HCT116 (cell line): ENCODE measurements at regions not wholly inside any gene's neighbourhood (a gene's known extent, or its start where the extent isn't known, plus 50 kb on each side); places are given as distances from the start of the nearest gene placed in this dataset.

Experiments used
- POLR2A ChIP-seq: IDR thresholded peaks from 2 replicates; pipeline ENCODE4 v1.7.0; 2011; ENCODE audit warnings: borderline replicate concordance; ENCODE audit not compliant: insufficient read depth, insufficient read length; ENCODE audit errors: extremely low read depth
- POLR2AphosphoS5 ChIP-seq: IDR thresholded peaks from 2 replicates; pipeline ENCODE4 v1.6.1; 2011; ENCODE audit warnings: mild to moderate bottlenecking, low read depth, low read length, moderate library complexity
- TCF7L2 ChIP-seq: IDR thresholded peaks from 2 replicates; pipeline ENCODE4 v1.7.0; 2011; ENCODE audit warnings: borderline replicate concordance, inconsistent platforms; ENCODE audit not compliant: insufficient read depth, insufficient read length; ENCODE audit errors: extremely low read depth
- TF ChIP-seq, protein P1 (sequence below), 3 experiments: fragments of 200-600 bp in 1 of 3; sonication (generic) in 1 of 3; IDR thresholded peaks in 2 of 3; conservative IDR thresholded peaks in 1 of 3; 2 replicates each; pipeline ENCODE4 v1.5.1; 2012 to 2017; ENCODE audit warnings: low read depth in 2 of 3, low read length in 2 of 3, antibody characterized with exemption in 1 of 3, borderline replicate concordance in 1 of 3, control low read depth in 1 of 3, mild to moderate bottlenecking in 1 of 3, mixed read lengths in 1 of 3, mixed run types in 1 of 3, moderate library complexity in 1 of 3; ENCODE audit not compliant: insufficient read depth in 1 of 3

DNA sequence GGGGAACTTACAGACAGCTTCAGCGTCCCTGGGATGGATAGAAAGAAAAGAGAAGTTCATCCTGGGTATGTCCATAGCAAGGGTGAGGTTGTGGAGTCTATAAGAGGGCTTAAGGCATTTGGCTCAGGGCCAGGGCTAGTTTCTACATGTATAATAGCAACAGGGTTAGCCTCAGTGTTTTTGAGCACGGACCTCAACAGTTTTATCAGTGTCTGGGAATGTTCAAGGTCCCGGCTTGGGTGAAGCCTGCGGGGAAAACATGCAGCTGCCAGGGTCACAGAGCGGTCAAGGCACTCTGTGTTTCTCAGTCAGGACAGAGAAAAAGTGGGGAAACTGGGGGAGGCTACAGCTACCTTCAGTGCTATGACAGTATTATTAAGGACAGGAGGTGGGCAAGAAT, 427.7 kb upstream of the HS6ST1 start:
- TF ChIP-seq, protein P1, sequence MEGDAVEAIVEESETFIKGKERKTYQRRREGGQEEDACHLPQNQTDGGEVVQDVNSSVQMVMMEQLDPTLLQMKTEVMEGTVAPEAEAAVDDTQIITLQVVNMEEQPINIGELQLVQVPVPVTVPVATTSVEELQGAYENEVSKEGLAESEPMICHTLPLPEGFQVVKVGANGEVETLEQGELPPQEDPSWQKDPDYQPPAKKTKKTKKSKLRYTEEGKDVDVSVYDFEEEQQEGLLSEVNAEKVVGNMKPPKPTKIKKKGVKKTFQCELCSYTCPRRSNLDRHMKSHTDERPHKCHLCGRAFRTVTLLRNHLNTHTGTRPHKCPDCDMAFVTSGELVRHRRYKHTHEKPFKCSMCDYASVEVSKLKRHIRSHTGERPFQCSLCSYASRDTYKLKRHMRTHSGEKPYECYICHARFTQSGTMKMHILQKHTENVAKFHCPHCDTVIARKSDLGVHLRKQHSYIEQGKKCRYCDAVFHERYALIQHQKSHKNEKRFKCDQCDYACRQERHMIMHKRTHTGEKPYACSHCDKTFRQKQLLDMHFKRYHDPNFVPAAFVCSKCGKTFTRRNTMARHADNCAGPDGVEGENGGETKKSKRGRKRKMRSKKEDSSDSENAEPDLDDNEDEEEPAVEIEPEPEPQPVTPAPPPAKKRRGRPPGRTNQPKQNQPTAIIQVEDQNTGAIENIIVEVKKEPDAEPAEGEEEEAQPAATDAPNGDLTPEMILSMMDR (IDR thresholded peaks at IDR 0.05 in 2 of 3, conservative IDR thresholded peaks at IDR 0.05 in 1 of 3; ENCODE audit: borderline replicate concordance in 1 of 3, insufficient read depth in 1 of 3, low read depth in 2 of 3, low read length in 2 of 3): no peak
- TF ChIP-seq POLR2AphosphoS5 (no peak), POLR2A (no peak), TCF7L2 (no peak)
